NCI-H2107 treated with DMSO at 0.1 percent for 48 hours (cell line): ENCODE measurements at regions not wholly inside any gene's neighbourhood (a gene's known extent, or its start where the extent isn't known, plus 50 kb on each side); places are given as distances from the start of the nearest gene placed in this dataset.

Experiments
- DNase-seq: peaks from one replicate; lab custom pipeline; 2025; ENCODE audit not compliant: unreplicated experiment; lab: John Stamatoyannopoulos, UW

- no peak for DNase-seq
These were observed 374.7 kb upstream of the FAM241A start for GRCh38 chr4:111770514-111770913.

GRCh38 chr4:111773858-111774257, 371.4 kb upstream of the FAM241A start:
- DNase-seq = no peak

GRCh38 chr4:111775556-111776297, 369.5 kb upstream of the FAM241A start:
- no peak for DNase-seq

GRCh38 chr4:111776561-111776960, 368.7 kb upstream of the FAM241A start:
- no peak for DNase-seq

GRCh38 chr4:111778543-111778942, 366.7 kb upstream of the FAM241A start:
- no peak for DNase-seq

GRCh38 chr4:111780965-111781364, 364.3 kb upstream of the FAM241A start:
- no peak for DNase-seq

- DNase-seq = no peak
These were observed 363.6 kb upstream of the FAM241A start for GRCh38 chr4:111781611-111782010.

GRCh38 chr4:111788099-111788498, 357.2 kb upstream of the FAM241A start:
- no peak for DNase-seq

- no peak for DNase-seq
These were observed 355.2 kb upstream of the FAM241A start for GRCh38 chr4:111789901-111790640.

- no peak for DNase-seq
These were observed 352.6 kb upstream of the FAM241A start for GRCh38 chr4:111792632-111793031.

- no peak for DNase-seq
These were observed 351.7 kb upstream of the FAM241A start for GRCh38 chr4:111793433-111794091.

GRCh38 chr4:111797455-111798163, 347.6 kb upstream of the FAM241A start:
- no peak for DNase-seq

GRCh38 chr4:111798840-111799239, 346.4 kb upstream of the FAM241A start:
- DNase-seq = no peak

- DNase-seq = no peak
These were observed 344.7 kb upstream of the FAM241A start for GRCh38 chr4:111800551-111800950.

- DNase-seq = no peak
These were observed 343.1 kb upstream of the FAM241A start for GRCh38 chr4:111802191-111802590.

- no peak for DNase-seq
These were observed 338.9 kb upstream of the FAM241A start for GRCh38 chr4:111806331-111806730.

- DNase-seq = no peak
These were observed 337.7 kb upstream of the FAM241A start for GRCh38 chr4:111807576-111807975.

- no peak for DNase-seq
These were observed 337.1 kb upstream of the FAM241A start for GRCh38 chr4:111808174-111808573.

GRCh38 chr4:111811661-111812060, 333.6 kb upstream of the FAM241A start:
- DNase-seq = no peak

GRCh38 chr4:111812114-111812513, 333.1 kb upstream of the FAM241A start:
- no peak for DNase-seq

GRCh38 chr4:111812760-111813159, 332.5 kb upstream of the FAM241A start:
- no peak for DNase-seq
